Head of caudate nucleus (tissue), 42 donors: ENCODE measurements at regions not wholly inside any gene's neighbourhood (a gene's known extent, or its start where the extent isn't known, plus 50 kb on each side); places are given as distances from the start of the nearest gene placed in this dataset.

Experiments used
- DNase-seq, 42 donors: peaks; one replicate each; pipeline versions ENCODE4 v3.0.0 to v3.0.0-alpha.2; 2020 to 2021; ENCODE audit warnings: mixed read lengths in 7 of 42
- intact Hi-C: fragments of 100-400 bp; cut with DNase I; formaldehyde crosslinking; loops from one replicate; pipeline ENCODE4 v1.15.0; 2022

DNA sequence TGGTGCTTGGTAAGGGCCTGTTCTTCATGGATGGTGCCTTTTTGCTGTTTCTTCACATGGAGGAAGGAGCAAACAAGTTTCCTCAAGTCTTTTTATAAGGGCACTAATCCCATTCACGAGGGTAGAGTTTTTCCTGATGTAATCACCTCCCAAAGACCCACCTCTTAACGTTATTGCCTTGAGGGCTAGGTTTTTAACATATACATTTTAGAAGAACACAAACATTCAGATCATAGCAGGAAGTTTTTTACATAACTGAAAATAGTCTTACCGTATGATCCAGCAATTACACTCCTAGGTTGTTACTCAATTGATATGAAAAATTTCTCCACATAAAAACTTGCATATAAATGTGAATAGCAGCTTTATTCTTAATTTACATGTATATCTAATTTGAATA lies 976.3 kb downstream of the DSC3 start:
- intact Hi-C loops, result no loop called here
- DNase-seq, result no peak

DNA sequence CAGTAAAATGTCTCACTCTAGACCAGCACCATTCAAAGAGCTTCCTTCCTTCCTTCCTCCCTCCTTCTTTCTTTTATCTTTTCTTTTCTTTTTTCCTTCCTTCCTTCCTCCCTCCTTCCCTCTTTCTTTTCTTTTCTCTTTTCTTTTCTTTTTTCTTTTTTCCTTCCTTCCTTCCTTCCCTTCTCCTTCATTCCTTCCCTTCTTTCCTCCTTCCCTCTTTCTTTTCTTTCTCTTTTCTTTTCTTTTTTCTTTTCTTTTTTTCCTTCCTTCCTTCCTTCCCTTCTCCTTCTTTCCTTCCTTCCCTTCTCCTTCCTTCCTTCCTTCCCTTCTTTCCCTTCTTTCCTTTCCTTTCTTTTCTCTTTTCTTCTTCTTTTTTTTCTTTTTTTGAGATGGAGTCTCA lies 985.1 kb downstream of the DSC3 start:
- no peak for DNase-seq

DNA sequence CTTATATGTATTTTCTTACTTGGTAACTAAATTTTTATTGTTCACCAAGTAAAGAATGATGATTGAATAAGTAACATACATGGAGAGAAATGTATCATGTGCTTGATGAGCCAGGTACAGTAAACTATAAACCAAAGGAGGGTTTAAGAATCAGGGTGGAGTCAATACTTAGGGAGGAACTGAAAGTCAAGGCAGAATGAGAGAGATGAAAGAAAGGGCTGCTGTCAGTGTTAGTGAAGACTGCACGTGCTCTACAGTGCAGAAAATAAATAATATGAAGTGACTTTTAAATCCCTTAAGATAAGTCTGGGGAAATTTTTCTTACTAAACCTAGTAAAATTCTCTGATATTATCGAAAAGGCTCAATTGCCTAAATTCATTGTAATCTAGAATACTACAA lies 986.0 kb downstream of the DSC3 start:
- intact Hi-C loops, result no loop called here

More for the DNA sequence above, 985.1 kb downstream of the DSC3 start:
- intact Hi-C loops, result no loop called here

DNA sequence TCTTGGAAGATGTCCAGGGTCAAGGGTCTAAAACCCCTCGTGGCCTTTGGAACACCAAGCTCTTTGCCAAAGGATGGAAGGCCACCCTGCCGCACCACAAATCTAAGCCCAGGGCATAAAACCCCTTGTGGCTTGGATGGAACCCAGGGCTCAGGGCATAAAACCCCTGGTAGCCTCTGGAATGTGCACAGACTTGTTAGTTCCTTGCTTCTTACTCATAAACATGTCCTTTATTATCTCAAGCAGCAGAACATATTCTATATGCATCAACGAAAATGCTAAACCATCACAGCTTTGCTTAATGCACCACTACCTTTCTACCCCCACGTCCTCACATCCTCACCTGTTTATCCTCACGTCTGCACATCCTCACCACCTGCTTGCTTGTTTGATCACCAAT lies 998.0 kb downstream of the DSC3 start:
- intact Hi-C loops, result no loop called here
- DNase-seq, result no peak

More for the DNA sequence above, 986.0 kb downstream of the DSC3 start:
- no peak for DNase-seq

- intact Hi-C loops, result no loop called here
- DNase-seq, result no peak
Measured at GRCh38 chr18:30039201-30039600, 1003.3 kb downstream of the DSC3 start.

- intact Hi-C loops, result no loop called here
- DNase-seq, result no peak
Measured at GRCh38 chr18:30034818-30035217, 1007.7 kb downstream of the DSC3 start.

GRCh38 chr18:30016179-30016578 lies 1026.4 kb downstream of the DSC3 start:
- intact Hi-C loops, result no loop called here
- DNase-seq, result no peak

- intact Hi-C loops, result no loop called here
- no peak for DNase-seq
Measured at GRCh38 chr18:30004965-30005364, 1037.6 kb downstream of the DSC3 start.

- intact Hi-C loops, result no loop called here
- DNase-seq, result no peak
Measured at GRCh38 chr18:29982218-29982617, 1060.3 kb downstream of the DSC3 start.

DNA sequence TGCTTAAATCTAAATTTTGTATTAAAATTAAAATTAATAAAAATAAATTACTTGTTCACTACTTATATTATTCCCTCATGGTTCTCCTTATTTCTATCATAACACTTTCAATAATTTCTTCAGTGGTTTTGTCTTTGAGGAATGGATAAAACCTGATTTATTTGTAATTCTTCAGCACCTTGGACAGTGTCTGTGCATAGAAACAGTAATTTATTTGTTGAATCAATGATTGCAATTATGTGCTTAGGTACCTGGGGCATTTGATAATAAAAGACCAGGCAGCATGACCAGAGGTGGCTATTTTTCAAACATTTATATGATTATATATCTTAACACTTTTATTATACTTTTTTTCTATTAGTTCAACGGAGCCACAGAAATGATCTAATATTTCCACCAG lies 1062.7 kb downstream of the DSC3 start:
- DNase-seq, result no peak
- intact Hi-C loops, result no loop called here

DNA sequence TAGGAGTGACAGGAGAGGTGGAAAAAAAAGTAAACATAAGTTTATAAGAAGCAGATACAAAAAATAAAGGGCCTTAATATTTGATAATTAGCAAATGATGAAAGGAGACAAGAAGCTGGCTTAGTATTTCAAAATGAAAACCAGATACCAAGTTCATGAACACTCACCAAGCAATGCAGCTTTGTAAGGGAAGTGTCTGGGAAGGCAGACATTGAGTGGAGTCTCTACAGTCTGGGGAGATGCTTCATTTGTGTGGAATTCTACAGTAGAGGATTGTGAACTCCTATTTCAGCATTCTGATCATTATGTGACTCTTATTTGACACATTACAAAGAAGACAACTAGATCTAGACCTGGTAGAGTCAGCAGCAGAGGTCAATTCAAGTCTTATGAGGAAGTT lies 1072.7 kb downstream of the DSC3 start:
- intact Hi-C loops, result no loop called here

GRCh38 chr18:29962579-29962978 lies 1080.0 kb downstream of the DSC3 start:
- intact Hi-C loops, result no loop called here
- DNase-seq, result no peak

More for the DNA sequence above, 1072.7 kb downstream of the DSC3 start:
- DNase-seq, result no peak

DNA sequence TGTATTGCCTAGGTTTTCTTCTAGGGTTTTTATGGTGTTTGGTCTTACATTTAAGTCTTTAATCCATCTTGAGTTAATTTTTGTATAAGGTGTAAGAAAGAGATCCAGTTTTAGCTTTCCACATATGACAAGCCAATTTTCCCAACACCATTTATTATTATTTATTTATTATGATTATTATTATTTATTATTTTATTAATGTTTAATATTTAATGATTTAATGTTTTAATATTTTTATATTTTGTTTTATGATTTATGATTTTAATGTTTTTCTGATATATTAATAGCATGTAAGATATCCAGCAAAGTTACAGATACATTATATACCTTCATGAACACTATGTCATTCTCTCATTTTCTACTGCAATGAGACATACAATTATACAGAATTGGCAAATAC lies 1082.0 kb downstream of the DSC3 start:
- intact Hi-C loops, result no loop called here

DNA sequence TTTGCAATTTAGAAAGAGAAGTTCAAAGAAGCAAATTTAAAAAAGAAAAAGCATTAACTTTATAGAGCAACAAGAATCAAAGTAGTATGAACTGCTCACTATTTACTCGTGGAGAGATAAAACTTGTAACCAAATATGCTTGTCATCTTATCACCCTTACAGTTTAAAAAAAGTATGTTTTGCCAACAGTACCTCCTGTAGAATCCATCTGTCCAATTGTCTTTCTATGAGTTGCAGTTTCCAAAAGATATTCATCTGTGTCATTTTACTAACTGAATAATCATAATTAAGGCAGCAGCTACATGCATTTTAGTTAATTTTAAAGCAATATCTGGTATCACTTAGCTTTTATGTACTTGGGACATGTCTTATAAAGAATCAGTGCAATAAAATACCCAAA lies 1112.3 kb downstream of the DSC3 start:
- no peak for DNase-seq
- intact Hi-C loops, result no loop called here

More for the DNA sequence above, 1082.0 kb downstream of the DSC3 start:
- DNase-seq, result no peak

DNA sequence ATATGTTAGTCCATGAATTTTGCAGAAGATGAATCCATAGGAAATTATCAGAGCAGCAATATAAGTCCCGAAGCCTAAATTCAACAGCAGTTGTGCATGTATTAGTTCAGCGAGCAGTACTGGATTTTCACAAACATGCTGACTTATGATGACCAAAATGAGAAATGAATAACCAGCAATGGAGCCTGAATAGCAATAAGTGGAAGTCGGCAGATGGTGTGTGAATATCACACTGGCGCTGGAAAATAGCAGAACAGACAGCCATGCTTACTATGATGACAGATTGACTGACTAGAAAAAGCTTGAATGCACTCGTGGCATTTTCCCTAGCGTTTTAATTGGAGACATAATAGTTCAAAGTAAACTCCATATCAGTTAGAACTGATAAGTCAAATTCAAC lies 1114.5 kb downstream of the DSC3 start:
- DNase-seq, result no peak
- intact Hi-C loops, result no loop called here

DNA sequence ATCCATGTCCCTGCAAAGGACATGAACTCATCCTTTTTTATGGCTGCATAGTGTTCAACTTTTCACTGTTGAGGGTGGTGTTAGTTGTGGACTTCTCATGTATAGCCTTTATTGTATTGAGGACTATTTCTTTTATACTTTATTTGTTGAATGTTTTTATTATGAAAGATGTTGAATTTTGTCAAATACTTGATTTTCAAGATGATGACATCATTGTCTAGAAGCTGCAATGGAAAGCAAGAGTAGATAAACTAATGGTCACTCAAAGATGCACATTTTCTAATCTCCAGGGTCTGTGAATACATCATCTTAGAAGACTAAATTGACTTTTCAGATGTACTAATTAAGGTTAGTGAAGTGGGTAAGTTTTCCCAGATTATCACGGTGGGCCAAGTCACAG lies 1117.0 kb downstream of the DSC3 start:
- no peak for DNase-seq
- intact Hi-C loops, result no loop called here

GRCh38 chr18:29912351-29912750 lies 1130.2 kb downstream of the DSC3 start:
- no peak for DNase-seq
- intact Hi-C loops, result no loop called here

- no peak for DNase-seq
- intact Hi-C loops, result no loop called here
Measured at GRCh38 chr18:29892960-29893558, 1149.5 kb downstream of the DSC3 start.

- intact Hi-C loops, result no loop called here
- no peak for DNase-seq
Measured at GRCh38 chr18:29883114-29883513, 1159.4 kb downstream of the DSC3 start.

DNA sequence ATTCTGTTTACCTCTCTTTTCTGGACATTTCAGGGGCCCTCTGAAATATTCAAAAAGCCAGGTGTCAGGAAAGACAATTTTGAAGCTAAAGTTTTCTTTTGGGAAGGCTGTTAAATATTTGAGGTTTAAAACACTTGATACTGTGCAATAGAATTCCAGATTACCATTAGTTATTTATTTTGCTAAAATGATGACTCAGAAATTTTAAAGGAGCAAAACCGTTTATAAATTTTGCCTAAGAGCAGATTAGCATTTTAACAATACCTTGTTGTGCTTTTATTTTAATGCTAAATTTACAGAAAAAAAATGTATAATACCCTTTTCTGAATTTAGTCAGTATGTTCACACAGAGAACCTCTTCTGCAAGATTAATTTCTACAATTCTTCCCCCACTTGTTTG lies 1159.9 kb downstream of the DSC3 start:
- no peak for DNase-seq
- intact Hi-C loops, result no loop called here

DNA sequence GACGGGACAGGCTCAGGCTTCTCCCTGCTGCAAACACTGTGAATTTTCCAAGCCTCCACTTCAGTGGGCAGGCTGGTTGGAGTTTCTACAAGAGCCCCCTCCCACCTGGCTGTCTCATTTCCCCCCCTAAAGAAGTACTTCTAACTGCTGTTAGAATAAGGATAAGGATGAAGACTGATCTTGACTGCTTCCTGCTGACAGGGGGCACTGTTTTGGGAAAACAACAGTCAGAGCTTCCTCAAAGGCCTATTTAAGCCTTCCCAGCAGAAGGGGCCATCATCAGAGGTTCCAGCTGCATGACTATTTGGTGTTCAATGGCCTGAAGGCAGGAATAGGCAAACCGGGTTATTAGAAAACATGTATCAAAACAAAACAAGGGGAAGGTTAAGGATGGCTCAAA lies 1162.8 kb downstream of the DSC3 start:
- DNase-seq, result no peak
- intact Hi-C loops, result no loop called here
